GM18858 (cell line): ENCODE measurements at regions not wholly inside any gene's neighbourhood (a gene's known extent, or its start where the extent isn't known, plus 50 kb on each side); places are given as distances from the start of the nearest gene placed in this dataset.
"Not testable (repeated sequence)": the region's sequence is repeated elsewhere in the genome, so short reads cannot be mapped to it uniquely, and the experiment has no call there.

ENCODE experiments used
- ATAC-seq: cut with Tn5 transposase; IDR thresholded peaks from one replicate; pipeline ENCODE4 v1.9.1; 2021; ENCODE audit not compliant: unreplicated experiment

GRCh38 chr9:80679916-80680315 is 1009.4 kb downstream of the TLE1 start:
- ATAC-seq: no peak

- ATAC-seq: no peak
These were observed 1010.4 kb downstream of the TLE1 start for GRCh38 chr9:80678906-80679305.

DNA sequence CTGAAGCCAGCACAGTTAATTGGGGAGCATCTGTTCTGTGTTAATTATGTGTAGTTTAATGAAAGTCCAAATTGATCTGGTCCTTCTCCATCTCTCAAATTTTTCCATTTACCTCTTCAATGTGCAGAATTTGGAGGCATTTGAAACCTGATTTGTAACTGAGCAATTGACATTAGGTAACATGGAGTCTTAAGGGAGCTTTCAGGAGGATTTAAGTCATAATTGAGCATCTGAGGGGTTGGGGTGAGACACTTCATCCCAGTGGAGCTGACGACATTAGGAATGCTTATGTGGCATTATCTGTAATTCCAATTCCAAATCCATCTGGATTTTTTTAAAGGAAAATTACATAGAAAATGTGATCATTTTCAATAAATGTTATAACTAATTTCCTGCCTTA is 1015.9 kb downstream of the TLE1 start:
- ATAC-seq: no peak

DNA sequence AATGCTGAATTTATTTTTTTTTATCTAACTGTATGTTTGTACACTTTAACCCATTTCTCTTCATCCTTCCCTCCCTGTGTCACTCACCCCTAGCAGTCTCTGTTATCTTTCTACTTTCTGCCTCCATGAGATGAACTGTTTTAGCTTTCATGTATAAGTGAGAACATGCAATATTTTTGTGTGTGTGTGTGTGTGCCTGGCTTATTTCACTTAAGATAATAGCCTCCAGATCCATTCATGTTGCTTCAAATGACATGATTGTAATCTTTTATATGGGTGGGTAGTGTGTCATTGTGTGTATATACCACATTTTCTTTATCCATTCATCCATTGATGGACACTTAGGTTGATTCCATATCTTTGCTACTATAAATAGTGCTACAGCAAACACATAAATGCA is 1023.9 kb downstream of the TLE1 start:
- no peak for ATAC-seq

DNA sequence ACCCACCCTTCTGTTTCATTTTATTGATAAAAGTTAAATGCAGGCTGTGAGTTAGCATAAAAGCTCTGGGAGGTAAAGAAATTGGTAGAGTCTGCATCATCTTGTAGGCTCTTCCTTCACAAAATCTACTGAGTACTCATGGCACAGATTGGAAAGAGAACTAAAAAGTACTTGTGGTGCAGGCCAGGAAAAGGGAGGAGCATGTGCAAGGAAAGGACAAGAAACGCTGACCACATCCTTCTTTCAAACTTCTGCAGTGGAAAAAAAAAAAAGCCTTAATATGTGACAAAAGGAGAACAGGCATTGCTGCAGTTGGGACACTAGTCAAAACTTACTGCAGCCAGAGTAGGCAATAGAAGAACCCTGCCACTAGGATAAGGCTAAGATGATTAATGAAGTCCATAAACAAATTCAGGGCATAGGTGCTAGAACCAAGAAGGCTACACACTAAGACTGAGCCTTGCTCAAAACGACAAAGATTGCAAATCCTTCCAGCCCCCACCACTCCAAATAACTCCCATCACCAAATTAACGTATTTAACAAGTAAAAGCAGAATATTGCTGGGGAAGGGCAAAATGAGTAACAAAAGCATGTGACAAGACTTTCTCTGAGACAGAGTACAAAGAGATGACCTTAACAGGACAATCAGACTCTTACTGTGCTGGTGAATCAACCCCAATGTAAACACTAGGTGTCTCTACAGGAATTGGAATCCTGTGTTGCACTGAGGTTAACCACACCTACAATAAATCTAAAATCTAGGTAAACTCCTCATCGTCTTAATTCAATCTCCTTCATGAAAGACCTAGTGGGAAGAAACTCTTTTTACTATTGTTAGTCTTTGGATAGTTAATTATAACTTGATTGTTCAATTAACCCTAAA is 1024.8 kb downstream of the TLE1 start:
- ATAC-seq: no peak

- ATAC-seq: not testable (repeated sequence)
These were observed 1029.6 kb downstream of the TLE1 start for GRCh38 chr9:80659751-80660150.

GRCh38 chr9:80651044-80651443 is 1038.3 kb downstream of the TLE1 start:
- no peak for ATAC-seq

- ATAC-seq: no peak
These were observed 1039.9 kb downstream of the TLE1 start for GRCh38 chr9:80649496-80649895.

DNA sequence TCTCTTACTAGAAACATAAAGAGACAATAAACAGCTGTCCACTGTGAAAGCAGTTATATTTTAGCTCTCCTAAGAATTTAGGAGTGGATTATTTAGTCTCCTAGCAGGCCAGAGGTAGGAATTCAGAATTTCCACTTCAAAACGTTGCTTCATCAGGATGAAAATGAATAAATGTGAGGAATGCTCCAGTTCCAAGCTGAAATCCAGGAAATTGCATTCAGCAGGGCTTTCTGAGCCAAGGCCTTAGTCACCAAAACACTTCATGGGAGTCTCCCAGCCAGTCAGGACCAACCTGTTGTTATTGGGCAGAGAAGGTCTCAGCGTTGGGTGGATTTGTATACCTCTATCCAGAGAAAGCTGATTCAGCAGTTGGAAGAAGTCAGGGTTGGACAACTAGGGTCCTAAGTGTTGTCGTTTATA is 1040.3 kb downstream of the TLE1 start:
- no peak for ATAC-seq

GRCh38 chr9:80648336-80648735 is 1041.0 kb downstream of the TLE1 start:
- ATAC-seq: no peak

GRCh38 chr9:80646211-80646610 is 1043.1 kb downstream of the TLE1 start:
- no peak for ATAC-seq

DNA sequence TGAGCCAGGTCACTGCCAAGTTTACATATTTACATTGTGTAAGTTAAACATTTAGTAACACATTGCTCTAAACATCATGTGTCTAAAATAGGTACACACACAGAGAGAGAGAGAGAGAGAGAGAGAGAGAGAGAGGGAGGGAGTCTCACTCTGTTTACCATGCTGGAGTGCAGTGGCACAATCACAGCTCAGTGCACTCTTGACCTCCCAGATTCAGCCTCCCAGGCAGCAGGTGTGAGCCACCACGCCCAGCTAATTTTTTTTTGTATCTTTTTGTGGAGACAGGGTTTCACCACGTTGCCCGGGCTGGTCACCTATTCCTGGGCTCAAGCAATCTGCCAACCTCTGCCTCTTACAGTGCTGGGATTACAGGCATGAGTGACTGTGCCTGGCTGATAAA is 1045.3 kb downstream of the TLE1 start:
- no peak for ATAC-seq

- ATAC-seq: no peak
These were observed 1054.3 kb downstream of the TLE1 start for GRCh38 chr9:80635065-80635464.

GRCh38 chr9:80632041-80632440 is 1057.3 kb downstream of the TLE1 start:
- ATAC-seq: no peak

GRCh38 chr9:80622508-80622907 is 1050.7 kb downstream of the TLE4 start:
- no peak for ATAC-seq

GRCh38 chr9:80619356-80619755 is 1047.6 kb downstream of the TLE4 start:
- ATAC-seq: no peak

DNA sequence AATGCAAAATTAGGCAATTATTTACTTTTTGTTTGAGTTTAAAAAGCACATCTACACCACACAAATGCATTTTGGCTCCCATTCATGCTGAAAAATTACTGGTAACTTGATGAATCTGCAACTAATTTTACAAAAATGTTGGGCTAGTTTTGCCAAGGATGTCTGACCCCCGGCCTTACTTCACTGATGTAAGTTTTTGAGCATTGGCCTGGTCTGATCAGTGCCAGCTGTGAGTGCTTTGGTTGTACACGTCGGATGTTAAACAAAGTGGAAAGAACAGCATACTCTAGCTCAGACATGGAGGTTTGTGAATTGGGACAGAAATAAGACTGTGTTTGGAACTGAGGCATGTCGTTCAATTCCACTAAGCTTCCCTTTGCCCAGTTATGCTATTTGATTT is 1044.2 kb downstream of the TLE4 start:
- no peak for ATAC-seq

DNA sequence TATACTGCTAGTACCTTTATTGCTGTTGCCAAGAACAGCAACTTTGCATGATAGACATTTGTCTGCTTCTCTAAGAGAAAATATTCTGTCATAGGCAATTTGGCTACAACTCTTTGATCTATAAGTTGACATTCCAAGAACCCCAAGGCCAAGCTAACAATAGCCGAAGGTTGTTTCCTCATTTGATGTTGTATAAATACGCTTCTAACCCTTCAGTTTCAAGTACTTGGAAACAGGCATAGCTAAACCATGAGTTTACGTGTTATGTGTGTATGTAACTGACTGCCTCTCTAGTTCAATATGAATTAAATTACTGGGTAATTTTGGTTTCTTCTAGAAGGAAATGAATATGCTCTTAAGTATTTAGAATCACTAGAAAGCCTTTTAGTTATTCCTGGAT is 1034.0 kb downstream of the TLE4 start:
- no peak for ATAC-seq

GRCh38 chr9:80605129-80605528 is 1033.4 kb downstream of the TLE4 start:
- ATAC-seq: no peak

- no peak for ATAC-seq
These were observed 1030.5 kb downstream of the TLE4 start for GRCh38 chr9:80602291-80602690.

GRCh38 chr9:80596579-80596978 is 1024.8 kb downstream of the TLE4 start:
- ATAC-seq: no peak

DNA sequence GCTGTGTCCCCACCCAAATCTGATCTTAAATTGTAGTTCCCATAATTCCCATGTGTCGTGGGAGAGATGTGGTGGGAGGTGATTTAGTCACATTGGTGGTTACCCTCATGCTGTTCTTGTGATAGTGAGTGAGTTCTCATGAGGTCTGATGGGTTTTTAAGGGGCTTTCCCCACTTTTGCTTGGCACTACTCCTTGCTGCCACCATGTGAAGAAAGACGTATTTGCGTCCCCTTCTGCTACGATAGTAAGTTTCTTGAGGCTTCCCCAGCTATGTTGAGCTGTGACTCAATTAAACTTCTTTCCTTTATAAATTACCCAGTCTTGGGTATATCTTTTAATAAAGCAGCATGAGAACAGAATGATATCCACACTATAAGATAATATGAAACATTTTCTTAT is 1023.4 kb downstream of the TLE4 start:
- ATAC-seq: no peak

DNA sequence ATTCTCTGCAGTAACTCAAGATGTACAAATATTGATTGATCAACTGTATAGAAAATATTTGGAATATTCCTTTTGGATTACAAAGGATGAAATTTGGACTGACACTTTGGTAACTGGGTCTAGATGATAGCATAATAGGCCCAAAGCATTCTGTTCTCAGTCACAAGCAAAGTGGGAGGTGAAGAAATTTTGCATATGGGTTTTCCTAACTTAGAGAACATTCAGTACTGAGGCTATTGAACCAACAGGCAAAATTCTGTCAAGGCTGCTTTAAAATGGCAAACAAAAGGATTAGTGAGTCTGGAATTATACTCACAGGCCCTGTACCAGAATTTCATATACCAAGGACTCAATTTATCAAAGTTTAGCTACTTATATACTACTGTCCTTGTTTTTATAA is 1020.6 kb downstream of the TLE4 start:
- ATAC-seq: no peak
